Large intestine (tissue), 3 donors: ENCODE measurements at regions not wholly inside any gene's neighbourhood (a gene's known extent, or its start where the extent isn't known, plus 50 kb on each side); places are given as distances from the start of the nearest gene placed in this dataset.
"Not testable (repeated sequence)": the region's sequence is repeated elsewhere in the genome, so short reads cannot be mapped to it uniquely, and the experiment has no call there.

ENCODE experiments used
- DNase-seq, 2 donors: peaks; one replicate each; pipeline versions ENCODE4 v3.0.0 to v3.0.0-alpha.2; 2013
- H3K27ac ChIP-seq: one replicate; pipeline ENCODE4 v1.5.1; 2013; ENCODE audit warnings: low read length
- H3K27me3 ChIP-seq: 2 replicates; pipeline ENCODE4 v1.6.1; 2013; ENCODE audit warnings: low read length; ENCODE audit not compliant: control insufficient read depth, insufficient read depth
- H3K36me3 ChIP-seq: 2 replicates; pipeline ENCODE4 v1.6.1; 2013; ENCODE audit warnings: low read length; ENCODE audit not compliant: control insufficient read depth, insufficient read depth
- H3K4me1 ChIP-seq: one replicate; pipeline ENCODE4 v1.6.1; 2013; ENCODE audit warnings: low read length; ENCODE audit not compliant: control insufficient read depth, insufficient read depth
- H3K4me3 ChIP-seq: one replicate; pipeline ENCODE4 v1.5.1; 2013; ENCODE audit warnings: low read length
- H3K9me3 ChIP-seq: one replicate; pipeline ENCODE4 v1.6.1; 2013; ENCODE audit warnings: mild to moderate bottlenecking, low read depth, low read length, moderate library complexity; ENCODE audit not compliant: control insufficient read depth
- WGBS: methylation state at CpG from one replicate; pipeline ENCODE4 v1.1.5; 2013; ENCODE audit warnings: low lambda C conversion rate; ENCODE audit not compliant: insufficient coverage; 5-methylcytosine and 5-hydroxymethylcytosine counted together

DNA sequence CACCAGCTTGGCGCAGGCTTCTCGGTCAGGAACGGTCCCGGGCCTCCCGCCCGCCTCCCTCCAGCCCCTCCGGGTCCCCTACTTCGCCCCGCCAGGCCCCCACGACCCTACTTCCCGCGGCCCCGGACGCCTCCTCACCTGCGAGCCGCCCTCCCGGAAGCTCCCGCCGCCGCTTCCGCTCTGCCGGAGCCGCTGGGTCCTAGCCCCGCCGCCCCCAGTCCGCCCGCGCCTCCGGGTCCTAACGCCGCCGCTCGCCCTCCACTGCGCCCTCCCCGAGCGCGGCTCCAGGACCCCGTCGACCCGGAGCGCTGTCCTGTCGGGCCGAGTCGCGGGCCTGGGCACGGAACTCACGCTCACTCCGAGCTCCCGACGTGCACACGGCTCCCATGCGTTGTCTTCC lies 422.3 kb downstream of the OR4F29 start:
- not testable (repeated sequence) for H3K27me3 ChIP-seq, H3K9me3 ChIP-seq, H3K4me1 ChIP-seq, H3K27ac ChIP-seq, DNase-seq, H3K4me3 ChIP-seq, H3K36me3 ChIP-seq
- WGBS: no CpG with 5 or more reads among the region's 52 CpGs

DNA sequence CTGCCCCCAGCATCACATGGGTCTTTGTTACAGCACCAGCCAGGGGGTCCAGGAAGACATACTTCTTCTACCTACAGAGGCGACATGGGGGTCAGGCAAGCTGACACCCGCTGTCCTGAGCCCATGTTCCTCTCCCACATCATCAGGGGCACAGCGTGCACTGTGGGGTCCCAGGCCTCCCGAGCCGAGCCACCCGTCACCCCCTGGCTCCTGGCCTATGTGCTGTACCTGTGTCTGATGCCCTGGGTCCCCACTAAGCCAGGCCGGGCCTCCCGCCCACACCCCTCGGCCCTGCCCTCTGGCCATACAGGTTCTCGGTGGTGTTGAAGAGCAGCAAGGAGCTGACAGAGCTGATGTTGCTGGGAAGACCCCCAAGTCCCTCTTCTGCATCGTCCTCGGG lies 434.2 kb downstream of the OR4F29 start:
- WGBS: no CpG with 5 or more reads among the region's 12 CpGs
- H3K36me3 ChIP-seq, H3K4me3 ChIP-seq, DNase-seq, H3K27me3 ChIP-seq, H3K4me1 ChIP-seq, H3K9me3 ChIP-seq, H3K27ac ChIP-seq: not testable (repeated sequence)

DNA sequence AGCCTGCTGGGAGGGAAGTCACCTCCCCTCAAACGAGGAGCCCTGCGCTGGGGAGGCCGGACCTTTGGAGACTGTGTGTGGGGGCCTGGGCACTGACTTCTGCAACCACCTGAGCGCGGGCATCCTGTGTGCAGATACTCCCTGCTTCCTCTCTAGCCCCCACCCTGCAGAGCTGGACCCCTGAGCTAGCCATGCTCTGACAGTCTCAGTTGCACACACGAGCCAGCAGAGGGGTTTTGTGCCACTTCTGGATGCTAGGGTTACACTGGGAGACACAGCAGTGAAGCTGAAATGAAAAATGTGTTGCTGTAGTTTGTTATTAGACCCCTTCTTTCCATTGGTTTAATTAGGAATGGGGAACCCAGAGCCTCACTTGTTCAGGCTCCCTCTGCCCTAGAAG lies 435.5 kb downstream of the OR4F29 start:
- not testable (repeated sequence) for H3K27ac ChIP-seq, H3K9me3 ChIP-seq, H3K4me3 ChIP-seq, H3K4me1 ChIP-seq, H3K36me3 ChIP-seq, DNase-seq, H3K27me3 ChIP-seq
- WGBS: no CpG with 5 or more reads among the region's 6 CpGs

DNA sequence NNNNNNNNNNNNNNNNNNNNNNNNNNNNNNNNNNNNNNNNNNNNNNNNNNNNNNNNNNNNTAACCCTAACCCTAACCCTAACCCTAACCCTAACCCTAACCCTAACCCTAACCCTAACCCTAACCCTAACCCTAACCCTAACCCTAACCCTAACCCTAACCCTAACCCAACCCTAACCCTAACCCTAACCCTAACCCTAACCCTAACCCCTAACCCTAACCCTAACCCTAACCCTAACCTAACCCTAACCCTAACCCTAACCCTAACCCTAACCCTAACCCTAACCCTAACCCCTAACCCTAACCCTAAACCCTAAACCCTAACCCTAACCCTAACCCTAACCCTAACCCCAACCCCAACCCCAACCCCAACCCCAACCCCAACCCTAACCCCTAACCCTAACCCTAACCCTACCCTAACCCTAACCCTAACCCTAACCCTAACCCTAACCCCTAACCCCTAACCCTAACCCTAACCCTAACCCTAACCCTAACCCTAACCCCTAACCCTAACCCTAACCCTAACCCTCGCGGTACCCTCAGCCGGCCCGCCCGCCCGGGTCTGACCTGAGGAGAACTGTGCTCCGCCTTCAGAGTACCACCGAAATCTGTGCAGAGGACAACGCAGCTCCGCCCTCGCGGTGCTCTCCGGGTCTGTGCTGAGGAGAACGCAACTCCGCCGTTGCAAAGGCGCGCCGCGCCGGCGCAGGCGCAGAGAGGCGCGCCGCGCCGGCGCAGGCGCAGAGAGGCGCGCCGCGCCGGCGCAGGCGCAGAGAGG lies 441.3 kb downstream of the OR4F29 start:
- not testable (repeated sequence) for H3K4me1 ChIP-seq, H3K27ac ChIP-seq, H3K27me3 ChIP-seq, H3K9me3 ChIP-seq, DNase-seq, H3K36me3 ChIP-seq, H3K4me3 ChIP-seq
- WGBS: no CpG with 5 or more reads among the region's 37 CpGs
